K562 (cell line): ENCODE measurements at regions not wholly inside any gene's neighbourhood (a gene's known extent, or its start where the extent isn't known, plus 50 kb on each side); places are given as distances from the start of the nearest gene placed in this dataset.

ENCODE experiments used
- ATAC-seq: fragments of 200-7000 bp; cut with Tn5 transposase; 3 replicates; pipeline ENCODE4 v1.9.1; 2020; ENCODE audit warnings: moderate library complexity
- BruUV-seq: library from RNA; stranded (reverse); fragments of 400-500 nt; replicated peaks from 2 replicates; lab custom pipeline; 2021; lab: Mats Ljungman, UMichigan
- CTCF ChIA-PET: fragments of 300-600 bp; formaldehyde crosslinking; extraction: SDS; loops from one replicate; lab custom pipeline; 2021; ENCODE audit warnings: low intra/inter-chr PET ratio; lab: Yijun Ruan, JAX
- POLR2A ChIA-PET: fragments of 300-600, 350-650 bp; sonication (Branson Sonifier 250); formaldehyde crosslinking; extraction: SDS; loops from one replicate; lab custom pipeline; 2021; ENCODE audit warnings: antibody characterized with exemption, inconsistent platforms; lab: Yijun Ruan, JAX
- DNase-seq, 4 experiments: peaks; one replicate each; pipeline versions ENCODE4 v3.0.0 to v3.0.0-alpha.2; 2011 to 2018; ENCODE audit warnings: low spot score in 3 of 4, mixed read lengths in 3 of 4; ENCODE audit errors: extremely low read depth in 1 of 4
- FAIRE-seq: peaks from 2 replicates; lab custom pipeline; 2011; peaks lifted over from hg19 to GRCh38; lab: Jason Lieb, UNC
- H2AFZ ChIP-seq: 2 replicates; pipeline ENCODE4 v1.6.0; 2011; ENCODE audit warnings: low read depth, low read length, control low read depth, inconsistent platforms
- H3K27ac ChIP-seq: fragments of 200-600 bp; 3 replicates; pipeline ENCODE4 v1.8.0; 2011; ENCODE audit warnings: low read depth, mild to moderate bottlenecking, control low read depth, inconsistent platforms, low read length, moderate library complexity, mixed read lengths; ENCODE audit errors: extremely low read depth
- H3K27me3 ChIP-seq, 2 experiments: fragments of 300-600 bp in 1 of 2; 2 replicates in 1 of 2; 3 replicates in 1 of 2; pipeline versions ENCODE4 v1.6.0 to v1.8.0; 2011; ENCODE audit warnings: inconsistent platforms in 2 of 2, low read length in 2 of 2, mild to moderate bottlenecking in 1 of 2, mixed read lengths in 1 of 2, moderate library complexity in 1 of 2; ENCODE audit not compliant: control insufficient read depth in 2 of 2, insufficient read depth in 2 of 2
- H3K36me3 ChIP-seq: fragments of 300-600 bp; 3 replicates; pipeline ENCODE4 v1.8.0; 2011; ENCODE audit warnings: mild to moderate bottlenecking, low read length, inconsistent platforms; ENCODE audit not compliant: control insufficient read depth, insufficient read depth
- H3K4me1 ChIP-seq, 2 experiments: fragments of 200-600 bp in 1 of 2; replicated peaks in 1 of 2; 2 replicates in 1 of 2; 3 replicates in 1 of 2; pipeline versions ENCODE4 v1.5.1 to v1.8.0; 2011; ENCODE audit warnings: inconsistent platforms in 2 of 2, low read length in 2 of 2, mild to moderate bottlenecking in 1 of 2, mixed read lengths in 1 of 2, moderate library complexity in 1 of 2; ENCODE audit not compliant: control insufficient read depth in 2 of 2, insufficient read depth in 2 of 2
- H3K4me2 ChIP-seq: 2 replicates; pipeline ENCODE4 v1.6.1; 2011; ENCODE audit warnings: low read length, control low read depth, inconsistent platforms, mixed read lengths; ENCODE audit not compliant: insufficient read depth
- H3K4me3 ChIP-seq: fragments of 200-600 bp; sonication (generic), shearing (Covaris generic); 2 replicates; pipeline ENCODE4 v1.5.1; 2016; ENCODE audit warnings: control low read depth, inconsistent platforms
- H3K79me2 ChIP-seq: fragments of 200-600 bp; 3 replicates; pipeline ENCODE4 v1.8.0; 2011; ENCODE audit warnings: low read length, inconsistent platforms; ENCODE audit not compliant: control insufficient read depth, insufficient read depth
- H3K9ac ChIP-seq, 2 experiments: 2 replicates each; pipeline versions ENCODE4 v1.6.0 to v1.6.1; 2011; ENCODE audit warnings: low read depth in 2 of 2, low read length in 2 of 2, control low read depth in 1 of 2, inconsistent platforms in 1 of 2, mild to moderate bottlenecking in 1 of 2, mixed read lengths in 1 of 2; ENCODE audit not compliant: insufficient read depth in 1 of 2
- H3K9me1 ChIP-seq: one replicate; pipeline ENCODE4 v1.6.0; 2011; ENCODE audit warnings: inconsistent platforms, mild to moderate bottlenecking, low read length, moderate library complexity; ENCODE audit not compliant: control insufficient read depth, insufficient read depth
- H3K9me3 ChIP-seq: replicated peaks from 2 replicates; pipeline ENCODE4 v1.5.1; 2011; ENCODE audit warnings: low read depth, low read length, inconsistent platforms; ENCODE audit not compliant: control insufficient read depth, insufficient read depth
- H4K20me1 ChIP-seq: replicated peaks from 2 replicates; pipeline ENCODE4 v1.6.1; 2011; ENCODE audit warnings: low read length, inconsistent platforms, mixed read lengths; ENCODE audit not compliant: control insufficient read depth, insufficient read depth
- ATF4 ChIP-seq: fragments of 450-650 bp; formaldehyde crosslinking; IDR thresholded peaks from 2 replicates; pipeline ENCODE4 v1.4.0; 2022; ENCODE audit warnings: mild to moderate bottlenecking, moderate library complexity
- CTCFL ChIP-seq: IDR thresholded peaks from 2 replicates; pipeline ENCODE4 v1.6.1; 2011; ENCODE audit warnings: borderline replicate concordance, low read depth, mild to moderate bottlenecking, moderate library complexity, low read length; ENCODE audit not compliant: insufficient read depth, poor library complexity, severe bottlenecking
- KLF13 ChIP-seq: fragments of 450-650 bp; IDR thresholded peaks from 2 replicates; pipeline ENCODE4 v1.6.1; 2016; ENCODE audit warnings: missing genetic modification characterization, low read depth, mild to moderate bottlenecking, missing compliant biosample characterization, moderate library complexity, borderline replicate concordance
- MAX ChIP-seq: sonication (generic); formaldehyde crosslinking; IDR thresholded peaks from 2 replicates; pipeline ENCODE4 v1.9.0; 2022; ENCODE audit warnings: mild to moderate bottlenecking, missing genetic modification reagents
- MED1 ChIP-seq: sonication (generic); formaldehyde crosslinking; IDR thresholded peaks from 2 replicates; pipeline ENCODE4 v1.8.1; 2023; ENCODE audit warnings: missing genetic modification reagents, borderline replicate concordance
- NFIX ChIP-seq: fragments of 250-450 bp; sonication (Bioruptor Pico); IDR thresholded peaks from 2 replicates; pipeline ENCODE4 v1.4.0; 2020; ENCODE audit warnings: low read depth, mild to moderate bottlenecking, moderate library complexity
- RBM34 ChIP-seq: fragments of 200-400 bp; formaldehyde crosslinking; IDR thresholded peaks from 2 replicates; pipeline ENCODE4 v1.6.1; 2018; ENCODE audit warnings: low read length, borderline replicate concordance; ENCODE audit not compliant: insufficient read depth
- RUNX1 ChIP-seq: sonication (generic); IDR thresholded peaks from 2 replicates; pipeline ENCODE4 v1.6.1; 2016; ENCODE audit warnings: antibody characterized with exemption, low read depth
- THAP7 ChIP-seq: fragments of 250-450 bp; sonication (Bioruptor Pico); IDR thresholded peaks from 2 replicates; pipeline ENCODE4 v1.5.0; 2021
- ZC3H11A ChIP-seq: IDR thresholded peaks from 2 replicates; pipeline ENCODE4 v1.6.1; 2012; ENCODE audit warnings: low read depth, low read length, improper control_type of control experiment
- ZFP36 ChIP-seq: fragments of 150-350 bp; IDR thresholded peaks from 2 replicates; pipeline ENCODE4 v1.6.1; 2018; ENCODE audit warnings: low read length, low read depth; ENCODE audit not compliant: partially characterized antibody
- ZNF274 ChIP-seq: IDR thresholded peaks from 2 replicates; pipeline ENCODE4 v1.6.1; 2011; ENCODE audit warnings: low read depth, mild to moderate bottlenecking, low read length, moderate library complexity, borderline replicate concordance
- ZNF695 ChIP-seq: fragments of 450-650 bp; formaldehyde crosslinking; IDR thresholded peaks from 2 replicates; pipeline ENCODE4 v1.4.0; 2020; ENCODE audit warnings: mild to moderate bottlenecking, moderate library complexity
- WGBS: fragments of 100-300 bp; shearing (Covaris generic); methylation state at CpG from one replicate; pipeline ENCODE4 v1.1.6; 2016; ENCODE audit warnings: low coverage, mixed read lengths; ENCODE audit not compliant: insufficient coverage; ENCODE audit errors: missing lambda C conversion rate; 5-methylcytosine and 5-hydroxymethylcytosine counted together
- in situ Hi-C: fragments of 300-500 bp; cut with MboI; formaldehyde crosslinking; loops from 4 replicates; pipeline ENCODE4 v1.15.0; 2018; ENCODE audit warnings: inconsistent platforms, mixed read lengths
- intact Hi-C: fragments of 100-400 bp; cut with micrococcal nuclease; formaldehyde crosslinking; loops from 2 replicates; pipeline ENCODE4 v1.14.2; 2022

GRCh38 chr9:79353856-79354520 is 217.8 kb upstream of the TLE4 start:
- no peaks in the 10 kb centered on the region for H3K9me3 ChIP-seq
- no peaks in the 10 kb centered on the region for H3K27me3 ChIP-seq
- H3K4me2 ChIP-seq = no peak overlapping the region
- FAIRE-seq = no peak
- no peaks in the 10 kb centered on the region for H3K79me2 ChIP-seq
- H3K4me3 ChIP-seq = no peak overlapping the region
- WGBS = 0% methylated on average over 2 of the region's 2 CpGs
- TF ChIP-seq ZFP36 (no peak), ZNF274 (no peak), MED1 (no peak), ATF4 (CRISPR knock-in tag) (no peak), KLF13 (tag) (no peak), RUNX1 (no peak), ZC3H11A (no peak), CTCFL (no peak), ZNF695 (CRISPR knock-in tag) (no peak), RBM34 (no peak), THAP7 (CRISPR knock-in tag) (no peak), NFIX (CRISPR knock-in tag) (no peak), MAX (no peak)
- no peaks in the 10 kb centered on the region for H3K36me3 ChIP-seq
- H3K9ac ChIP-seq = no peak overlapping the region
- intact Hi-C loops (no loop called here), in situ Hi-C loops (no loop called here)
- CTCF ChIA-PET = no interaction called here
- no peaks in the 10 kb centered on the region for H3K9me1 ChIP-seq
- ATAC-seq = no peak
- no peaks in the 10 kb centered on the region for H4K20me1 ChIP-seq
- no peak overlapping the region for H2AFZ ChIP-seq
- DNase-seq = no peak
- POLR2A ChIA-PET = no interaction called here
- H3K27ac ChIP-seq = no peak overlapping the region
- no TSS peak for BruUV-seq
- no peaks in the 10 kb centered on the region for H3K4me1 ChIP-seq
